ENCODE measurements at regions not wholly inside any gene's neighbourhood (a gene's known extent, or its start where the extent isn't known, plus 50 kb on each side); places are given as distances from the start of the nearest gene placed in this dataset.

- ATAC-seq (replicated peaks in 1 of 4) (no peak), DNase-seq (no peak)
- Mint-ChIP-seq H3K27ac (no peak overlapping the region), H3K9me3 (peaks cover 2 to 9% (median 5%) of the 10 kb centered on the region in 3 donors), H3K36me3 (no peaks in the 10 kb centered on the region), H3K27me3 (no peaks in the 10 kb centered on the region), H3K4me3 (no peak overlapping the region), H3K4me1 (no peaks in the 10 kb centered on the region)
- H3K27ac ChIP-seq (ENCODE audit: low read length): no peak overlapping the region
- H3K9me3 ChIP-seq: no peaks in the 10 kb centered on the region
- CTCF ChIA-PET: no interaction called here
- POLR2A ChIA-PET: no interaction called here
- H3K4me1 ChIP-seq (ENCODE audit: control insufficient read depth in 1 of 2, extremely low read depth in 1 of 2, insufficient read depth in 2 of 2, low read length in 2 of 2): no peaks in the 10 kb centered on the region
- no peaks in the 10 kb centered on the region for H3K27me3 ChIP-seq (replicated peaks in 1 of 2; ENCODE audit: control insufficient read depth in 2 of 2, extremely low read depth in 1 of 2, insufficient read depth in 2 of 2, low read length in 1 of 2)
- H3K4me3 ChIP-seq (ENCODE audit: control insufficient read depth in 1 of 2, extremely low read depth in 1 of 2, low read length in 1 of 2): no peak overlapping the region
- H3K36me3 ChIP-seq (ENCODE audit: control insufficient read depth in 2 of 2, extremely low read depth in 1 of 2, insufficient read depth in 1 of 2, low read length in 1 of 2): no peaks in the 10 kb centered on the region
Measured at GRCh38 chr3:166243511-166243910, 406.3 kb upstream of the BCHE start.

- H3K36me3 ChIP-seq (ENCODE audit: control insufficient read depth in 2 of 2, extremely low read depth in 1 of 2, insufficient read depth in 1 of 2, low read length in 1 of 2): no peaks in the 10 kb centered on the region
- ChIA-PET CTCF (no interaction called here), POLR2A (interaction anchor here in 1 of 2 donors (0.7 kb wide), 1 partner anchor 10 kb away, joined by 3 read pairs; no protein-coding TSS in a partner anchor)
- Mint-ChIP-seq H3K27me3 (no peaks in the 10 kb centered on the region), H3K36me3 (no peaks in the 10 kb centered on the region), H3K4me1 (no peaks in the 10 kb centered on the region), H3K9me3 (peaks cover 9 to 22% (median 10%) of the 10 kb centered on the region in 3 donors), H3K27ac (no peak overlapping the region), H3K4me3 (no peak overlapping the region)
- WGBS (ENCODE audit: insufficient coverage): 75% methylated on average over 2 of the region's 3 CpGs
- no peaks in the 10 kb centered on the region for H3K9me3 ChIP-seq
- H3K4me1 ChIP-seq (ENCODE audit: control insufficient read depth in 1 of 2, extremely low read depth in 1 of 2, insufficient read depth in 2 of 2, low read length in 2 of 2): no peaks in the 10 kb centered on the region
- H3K4me3 ChIP-seq (ENCODE audit: control insufficient read depth in 1 of 2, extremely low read depth in 1 of 2, low read length in 1 of 2): no peak overlapping the region
- H3K27me3 ChIP-seq (replicated peaks in 1 of 2; ENCODE audit: control insufficient read depth in 2 of 2, extremely low read depth in 1 of 2, insufficient read depth in 2 of 2, low read length in 1 of 2): no peaks in the 10 kb centered on the region
- ATAC-seq (replicated peaks in 1 of 4) (no peak), DNase-seq (no peak)
- H3K27ac ChIP-seq (ENCODE audit: low read length): no peak overlapping the region
Measured at GRCh38 chr3:166223120-166223519, 385.9 kb upstream of the BCHE start.

- Histone ChIP-seq H3K4me1 (ENCODE audit: control insufficient read depth in 1 of 2, extremely low read depth in 1 of 2, insufficient read depth in 2 of 2, low read length in 2 of 2) (no peaks in the 10 kb centered on the region), H3K27me3 (replicated peaks in 1 of 2; ENCODE audit: control insufficient read depth in 2 of 2, extremely low read depth in 1 of 2, insufficient read depth in 2 of 2, low read length in 1 of 2) (no peaks in the 10 kb centered on the region), H3K27ac (ENCODE audit: low read length) (no peak overlapping the region), H3K4me3 (ENCODE audit: control insufficient read depth in 1 of 2, extremely low read depth in 1 of 2, low read length in 1 of 2) (no peak overlapping the region), H3K9me3 (no peaks in the 10 kb centered on the region), H3K36me3 (ENCODE audit: control insufficient read depth in 2 of 2, extremely low read depth in 1 of 2, insufficient read depth in 1 of 2, low read length in 1 of 2) (no peaks in the 10 kb centered on the region)
- no peak overlapping the region for H3K4me3 Mint-ChIP-seq
- no peaks in the 10 kb centered on the region for H3K4me1 Mint-ChIP-seq
- ChIA-PET CTCF (no interaction called here), POLR2A (no interaction called here)
- H3K27me3 Mint-ChIP-seq: no peaks in the 10 kb centered on the region
- no CpG with 5 or more reads among the region's 4 CpGs for WGBS (ENCODE audit: insufficient coverage)
- H3K9me3 Mint-ChIP-seq: peaks cover 8 to 17% (median 11%) of the 10 kb centered on the region in 3 donors
- DNase-seq: no peak
- no peak overlapping the region for H3K27ac Mint-ChIP-seq
- ATAC-seq (replicated peaks in 1 of 4): no peak
- no peaks in the 10 kb centered on the region for H3K36me3 Mint-ChIP-seq
Measured at GRCh38 chr3:166211451-166211850, 374.2 kb upstream of the BCHE start.

GRCh38 chr3:166209701-166210100 lies 372.5 kb upstream of the BCHE start:
- Mint-ChIP-seq H3K9me3 (peaks cover 7 to 12% (median 11%) of the 10 kb centered on the region in 3 donors), H3K36me3 (no peaks in the 10 kb centered on the region), H3K27me3 (no peaks in the 10 kb centered on the region), H3K4me1 (no peaks in the 10 kb centered on the region), H3K4me3 (no peak overlapping the region), H3K27ac (no peak overlapping the region)
- ATAC-seq (replicated peaks in 1 of 4): no peak
- H3K4me3 ChIP-seq (ENCODE audit: control insufficient read depth in 1 of 2, extremely low read depth in 1 of 2, low read length in 1 of 2): no peak overlapping the region
- no CpG with 5 or more reads among the region's 1 CpG for WGBS (ENCODE audit: insufficient coverage)
- H3K36me3 ChIP-seq (ENCODE audit: control insufficient read depth in 2 of 2, extremely low read depth in 1 of 2, insufficient read depth in 1 of 2, low read length in 1 of 2): no peaks in the 10 kb centered on the region
- CTCF ChIA-PET: no interaction called here
- H3K4me1 ChIP-seq (ENCODE audit: control insufficient read depth in 1 of 2, extremely low read depth in 1 of 2, insufficient read depth in 2 of 2, low read length in 2 of 2): no peaks in the 10 kb centered on the region
- no peaks in the 10 kb centered on the region for H3K9me3 ChIP-seq
- POLR2A ChIA-PET: no interaction called here
- DNase-seq: no peak
- no peaks in the 10 kb centered on the region for H3K27me3 ChIP-seq (replicated peaks in 1 of 2; ENCODE audit: control insufficient read depth in 2 of 2, extremely low read depth in 1 of 2, insufficient read depth in 2 of 2, low read length in 1 of 2)
- no peak overlapping the region for H3K27ac ChIP-seq (ENCODE audit: low read length)

- H3K27me3 ChIP-seq (replicated peaks in 1 of 2; ENCODE audit: control insufficient read depth in 2 of 2, extremely low read depth in 1 of 2, insufficient read depth in 2 of 2, low read length in 1 of 2): no peaks in the 10 kb centered on the region
- no peaks in the 10 kb centered on the region for H3K4me1 ChIP-seq (ENCODE audit: control insufficient read depth in 1 of 2, extremely low read depth in 1 of 2, insufficient read depth in 2 of 2, low read length in 2 of 2)
- WGBS (ENCODE audit: insufficient coverage): 70% methylated on average over 2 of the region's 7 CpGs
- no peak overlapping the region for H3K4me3 ChIP-seq (ENCODE audit: control insufficient read depth in 1 of 2, extremely low read depth in 1 of 2, low read length in 1 of 2)
- Mint-ChIP-seq H3K36me3 (no peaks in the 10 kb centered on the region), H3K27me3 (no peaks in the 10 kb centered on the region), H3K4me1 (no peaks in the 10 kb centered on the region), H3K27ac (no peak overlapping the region), H3K9me3 (peaks cover 0 to 8% (median 6%) of the 10 kb centered on the region in 3 donors), H3K4me3 (no peak overlapping the region)
- DNase-seq: no peak
- no peaks in the 10 kb centered on the region for H3K9me3 ChIP-seq
- CTCF ChIA-PET: no interaction called here
- no peak overlapping the region for H3K27ac ChIP-seq (ENCODE audit: low read length)
- ATAC-seq (replicated peaks in 1 of 4): no peak
- H3K36me3 ChIP-seq (ENCODE audit: control insufficient read depth in 2 of 2, extremely low read depth in 1 of 2, insufficient read depth in 1 of 2, low read length in 1 of 2): no peaks in the 10 kb centered on the region
- POLR2A ChIA-PET: no interaction called here
Measured at GRCh38 chr3:166205158-166205557, 367.9 kb upstream of the BCHE start.

- Histone ChIP-seq H3K4me1 (ENCODE audit: control insufficient read depth in 1 of 2, extremely low read depth in 1 of 2, insufficient read depth in 2 of 2, low read length in 2 of 2) (no peaks in the 10 kb centered on the region), H3K9me3 (no peaks in the 10 kb centered on the region), H3K27ac (ENCODE audit: low read length) (no peak overlapping the region), H3K27me3 (replicated peaks in 1 of 2; ENCODE audit: control insufficient read depth in 2 of 2, extremely low read depth in 1 of 2, insufficient read depth in 2 of 2, low read length in 1 of 2) (no peaks in the 10 kb centered on the region), H3K4me3 (ENCODE audit: control insufficient read depth in 1 of 2, extremely low read depth in 1 of 2, low read length in 1 of 2) (no peak overlapping the region), H3K36me3 (ENCODE audit: control insufficient read depth in 2 of 2, extremely low read depth in 1 of 2, insufficient read depth in 1 of 2, low read length in 1 of 2) (no peaks in the 10 kb centered on the region)
- ATAC-seq (replicated peaks in 1 of 4): no peak
- no peak for DNase-seq
- Mint-ChIP-seq H3K4me1 (no peaks in the 10 kb centered on the region), H3K4me3 (no peak overlapping the region), H3K36me3 (no peaks in the 10 kb centered on the region), H3K27ac (no peak overlapping the region), H3K9me3 (peaks cover 3 to 16% (median 8%) of the 10 kb centered on the region in 3 donors), H3K27me3 (no peaks in the 10 kb centered on the region)
- WGBS (ENCODE audit: insufficient coverage): 93% methylated on average over 3 of the region's 3 CpGs
- CTCF ChIA-PET: no interaction called here
- POLR2A ChIA-PET: no interaction called here
Measured at GRCh38 chr3:166201476-166201875, 364.3 kb upstream of the BCHE start.

GRCh38 chr3:166199491-166199890 lies 362.3 kb upstream of the BCHE start:
- Histone ChIP-seq H3K9me3 (no peaks in the 10 kb centered on the region), H3K27ac (ENCODE audit: low read length) (no peak overlapping the region), H3K27me3 (replicated peaks in 1 of 2; ENCODE audit: control insufficient read depth in 2 of 2, extremely low read depth in 1 of 2, insufficient read depth in 2 of 2, low read length in 1 of 2) (no peaks in the 10 kb centered on the region), H3K4me1 (ENCODE audit: control insufficient read depth in 1 of 2, extremely low read depth in 1 of 2, insufficient read depth in 2 of 2, low read length in 2 of 2) (no peaks in the 10 kb centered on the region), H3K4me3 (ENCODE audit: control insufficient read depth in 1 of 2, extremely low read depth in 1 of 2, low read length in 1 of 2) (no peak overlapping the region), H3K36me3 (ENCODE audit: control insufficient read depth in 2 of 2, extremely low read depth in 1 of 2, insufficient read depth in 1 of 2, low read length in 1 of 2) (no peaks in the 10 kb centered on the region)
- ChIA-PET CTCF (no interaction called here), POLR2A (no interaction called here)
- Mint-ChIP-seq H3K9me3 (peaks cover 4 to 17% (median 8%) of the 10 kb centered on the region in 3 donors), H3K4me3 (no peak overlapping the region), H3K4me1 (no peaks in the 10 kb centered on the region), H3K27ac (no peak overlapping the region), H3K27me3 (no peaks in the 10 kb centered on the region), H3K36me3 (no peaks in the 10 kb centered on the region)
- ATAC-seq (replicated peaks in 1 of 4) (no peak), DNase-seq (no peak)
